Glutamatergic neuron (in vitro differentiated cells): ENCODE measurements at regions not wholly inside any gene's neighbourhood (a gene's known extent, or its start where the extent isn't known, plus 50 kb on each side); places are given as distances from the start of the nearest gene placed in this dataset.

Experiments
- DNase-seq: peaks from one replicate; pipeline ENCODE4 v3.0.0; 2022
- H3K27ac Mint-ChIP-seq: one replicate; pipeline ENCODE4 v1.8.0; 2020; ENCODE audit warnings: mild to moderate bottlenecking, mixed read lengths, inconsistent platforms; ENCODE audit not compliant: unreplicated experiment
- H3K27me3 Mint-ChIP-seq: one replicate; pipeline ENCODE4 v1.8.0; 2020; ENCODE audit warnings: mild to moderate bottlenecking, moderate library complexity, mixed read lengths, inconsistent platforms; ENCODE audit not compliant: unreplicated experiment
- H3K36me3 Mint-ChIP-seq: one replicate; pipeline ENCODE4 v1.8.0; 2020; ENCODE audit warnings: mild to moderate bottlenecking, mixed read lengths, inconsistent platforms; ENCODE audit not compliant: unreplicated experiment
- H3K4me1 Mint-ChIP-seq: one replicate; pipeline ENCODE4 v1.8.0; 2020; ENCODE audit warnings: mild to moderate bottlenecking, low read depth, mixed read lengths, inconsistent platforms; ENCODE audit not compliant: unreplicated experiment
- H3K4me3 Mint-ChIP-seq: one replicate; pipeline ENCODE4 v1.8.0; 2020; ENCODE audit warnings: mild to moderate bottlenecking, mixed read lengths, inconsistent platforms; ENCODE audit not compliant: unreplicated experiment
- H3K9me3 Mint-ChIP-seq: one replicate; pipeline ENCODE4 v1.8.0; 2020; ENCODE audit warnings: mild to moderate bottlenecking, moderate library complexity, mixed read lengths, inconsistent platforms; ENCODE audit not compliant: unreplicated experiment
- TF ChIP-seq, protein P1 (sequence below): fragments of 200-600 bp; sonication (generic); IDR thresholded peaks from one replicate; pipeline ENCODE4 v1.5.0; 2021; ENCODE audit not compliant: partially characterized antibody, unreplicated experiment

DNA sequence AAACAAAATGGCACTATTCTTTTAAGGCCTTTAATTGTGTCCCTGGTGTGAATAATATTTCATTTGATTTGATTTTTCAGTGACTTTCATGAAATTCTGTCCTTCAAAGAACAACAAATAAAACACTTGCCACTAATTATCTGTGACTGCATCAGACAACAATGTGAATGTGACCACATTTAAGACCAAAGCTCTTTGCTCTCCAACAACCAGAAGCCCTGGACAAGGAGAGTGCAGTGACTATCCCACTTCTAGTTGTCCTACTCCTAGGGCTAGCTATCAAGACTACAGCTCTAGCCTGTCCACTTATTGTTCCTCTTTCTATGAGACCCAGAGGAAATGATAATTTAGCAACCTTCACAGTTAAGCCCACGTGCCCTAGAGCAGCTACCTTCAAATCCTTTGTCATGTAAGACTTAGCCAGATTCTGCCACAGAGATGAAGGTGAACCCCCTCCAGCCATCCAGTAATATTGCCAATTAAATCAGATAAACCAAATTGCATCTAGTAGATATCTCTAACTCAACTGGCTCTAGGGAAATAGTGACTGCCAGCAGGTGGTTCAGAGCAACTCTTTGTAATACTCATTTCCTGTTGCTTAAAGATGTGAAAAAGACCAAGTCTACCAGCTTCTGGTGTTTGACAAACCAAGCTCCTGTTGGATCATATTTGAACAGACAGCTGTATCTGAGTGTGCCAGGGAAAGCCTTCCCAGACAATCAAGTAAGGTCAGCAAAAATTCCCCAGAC is 142.6 kb upstream of the BLID start:
- Mint-ChIP-seq H3K4me1 (no peaks in the 10 kb centered on the region), H3K36me3 (no peaks in the 10 kb centered on the region), H3K9me3 (no peaks in the 10 kb centered on the region), H3K4me3 (no peak overlapping the region), H3K27me3 (no peaks in the 10 kb centered on the region), H3K27ac (no peak overlapping the region)
- no peak for DNase-seq
- TF ChIP-seq, protein P1, sequence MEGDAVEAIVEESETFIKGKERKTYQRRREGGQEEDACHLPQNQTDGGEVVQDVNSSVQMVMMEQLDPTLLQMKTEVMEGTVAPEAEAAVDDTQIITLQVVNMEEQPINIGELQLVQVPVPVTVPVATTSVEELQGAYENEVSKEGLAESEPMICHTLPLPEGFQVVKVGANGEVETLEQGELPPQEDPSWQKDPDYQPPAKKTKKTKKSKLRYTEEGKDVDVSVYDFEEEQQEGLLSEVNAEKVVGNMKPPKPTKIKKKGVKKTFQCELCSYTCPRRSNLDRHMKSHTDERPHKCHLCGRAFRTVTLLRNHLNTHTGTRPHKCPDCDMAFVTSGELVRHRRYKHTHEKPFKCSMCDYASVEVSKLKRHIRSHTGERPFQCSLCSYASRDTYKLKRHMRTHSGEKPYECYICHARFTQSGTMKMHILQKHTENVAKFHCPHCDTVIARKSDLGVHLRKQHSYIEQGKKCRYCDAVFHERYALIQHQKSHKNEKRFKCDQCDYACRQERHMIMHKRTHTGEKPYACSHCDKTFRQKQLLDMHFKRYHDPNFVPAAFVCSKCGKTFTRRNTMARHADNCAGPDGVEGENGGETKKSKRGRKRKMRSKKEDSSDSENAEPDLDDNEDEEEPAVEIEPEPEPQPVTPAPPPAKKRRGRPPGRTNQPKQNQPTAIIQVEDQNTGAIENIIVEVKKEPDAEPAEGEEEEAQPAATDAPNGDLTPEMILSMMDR = no peak

DNA sequence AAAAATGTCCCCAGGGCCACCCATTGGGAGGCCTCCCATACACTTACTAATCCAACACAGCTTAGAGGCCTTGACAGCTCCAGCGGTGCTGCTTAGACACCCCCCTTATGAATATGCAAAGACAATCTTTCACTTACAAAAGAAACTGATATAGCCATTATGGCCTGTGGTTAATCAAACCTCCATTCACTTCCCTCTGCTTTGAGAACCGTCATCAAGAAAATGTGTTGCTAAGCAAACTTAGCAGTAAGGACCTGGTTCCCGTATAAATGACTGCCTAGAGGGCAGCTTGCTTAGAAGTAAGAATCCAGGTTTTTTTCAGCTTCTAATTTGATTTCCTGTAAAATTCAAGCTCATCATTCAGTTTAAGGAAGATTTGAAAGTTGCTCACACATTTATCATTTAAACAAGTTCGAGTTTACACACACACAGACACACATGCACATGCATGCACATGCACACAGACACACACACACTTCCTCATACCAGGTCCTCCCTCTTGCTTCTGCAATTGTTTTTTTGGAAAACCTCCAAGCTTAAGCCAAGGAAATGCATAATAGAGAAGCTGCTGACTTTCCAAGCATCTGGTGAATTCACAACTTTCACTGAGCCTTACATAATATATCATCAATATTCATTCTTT is 137.7 kb upstream of the BLID start:
- Mint-ChIP-seq H3K27me3 (no peaks in the 10 kb centered on the region), H3K36me3 (no peaks in the 10 kb centered on the region), H3K4me1 (no peaks in the 10 kb centered on the region), H3K27ac (no peak overlapping the region), H3K9me3 (no peaks in the 10 kb centered on the region), H3K4me3 (no peak overlapping the region)
- TF ChIP-seq, protein P1 = no peak
- DNase-seq = no peak

DNA sequence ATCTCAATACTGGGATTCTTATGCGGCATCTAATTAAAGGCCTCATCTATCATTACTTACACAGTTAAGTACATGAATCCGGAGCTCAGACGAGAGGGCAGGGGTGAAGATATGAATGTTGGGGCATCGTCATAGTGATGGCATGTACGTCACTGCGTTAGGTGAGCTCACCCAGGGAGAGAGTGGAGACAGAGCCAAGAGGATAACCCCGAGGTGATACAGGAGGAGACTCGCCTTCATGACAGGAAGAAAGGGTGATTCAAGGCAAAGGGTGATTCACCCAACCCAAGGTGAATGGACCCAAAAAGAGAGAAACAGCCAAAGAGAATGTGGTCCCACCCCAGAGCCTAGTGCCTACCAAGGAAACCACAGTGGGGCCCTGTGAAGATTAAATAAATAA is 132.9 kb upstream of the BLID start:
- no peak overlapping the region for H3K27ac Mint-ChIP-seq
- DNase-seq = no peak
- no peaks in the 10 kb centered on the region for H3K36me3 Mint-ChIP-seq
- no peaks in the 10 kb centered on the region for H3K4me1 Mint-ChIP-seq
- peaks cover 2% of the 10 kb centered on the region for H3K27me3 Mint-ChIP-seq
- no peak overlapping the region for H3K4me3 Mint-ChIP-seq
- no peaks in the 10 kb centered on the region for H3K9me3 Mint-ChIP-seq
- TF ChIP-seq, protein P1 = no peak

DNA sequence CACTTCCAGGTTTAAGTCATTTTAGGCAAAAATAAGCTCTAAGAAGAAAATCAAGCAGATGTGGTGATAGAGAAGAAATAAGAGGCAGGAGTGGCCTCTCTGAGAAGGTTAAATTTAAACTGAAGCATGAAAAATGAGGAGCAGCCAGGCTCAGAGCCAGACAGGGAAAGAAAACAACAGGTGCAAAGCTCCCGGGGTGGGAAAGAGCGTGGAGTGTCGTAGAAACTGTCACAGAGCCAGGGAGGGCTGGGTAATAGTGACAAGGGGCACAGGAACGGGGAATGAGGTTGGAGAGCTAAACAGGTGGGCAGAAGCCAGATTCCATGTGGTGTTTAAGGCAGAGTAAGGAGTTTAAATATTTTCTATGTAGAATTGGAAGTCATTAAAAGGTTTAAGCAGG is 132.1 kb upstream of the BLID start:
- Mint-ChIP-seq H3K9me3 (no peaks in the 10 kb centered on the region), H3K4me3 (no peak overlapping the region), H3K4me1 (no peaks in the 10 kb centered on the region), H3K27ac (no peak overlapping the region), H3K36me3 (no peaks in the 10 kb centered on the region), H3K27me3 (peaks cover 2% of the 10 kb centered on the region)
- no peak for DNase-seq
- TF ChIP-seq, protein P1 = no peak

DNA sequence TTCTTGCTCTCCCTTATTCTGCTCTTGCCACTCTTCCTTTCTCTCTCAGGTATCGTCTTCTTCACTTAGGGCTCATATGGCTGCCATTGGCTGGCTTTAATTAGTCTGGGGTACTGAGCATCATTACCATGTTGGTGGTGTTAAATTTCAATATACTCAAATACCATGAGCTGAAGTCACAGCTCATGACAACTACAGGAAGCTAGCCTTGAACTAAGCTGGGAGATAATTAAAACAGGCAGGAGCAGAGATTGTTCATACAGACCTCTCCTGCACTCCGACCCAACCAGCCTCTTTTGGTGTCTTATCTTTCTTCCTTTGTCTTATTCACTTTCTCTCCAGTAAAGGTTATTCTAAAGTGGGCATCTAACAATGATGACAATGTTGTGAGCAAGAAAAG is 130.9 kb upstream of the BLID start:
- no peak for DNase-seq
- no peak overlapping the region for H3K4me3 Mint-ChIP-seq
- H3K9me3 Mint-ChIP-seq = no peaks in the 10 kb centered on the region
- no peak overlapping the region for H3K27ac Mint-ChIP-seq
- no peaks in the 10 kb centered on the region for H3K4me1 Mint-ChIP-seq
- peaks cover 2% of the 10 kb centered on the region for H3K27me3 Mint-ChIP-seq
- TF ChIP-seq, protein P1 = no peak
- H3K36me3 Mint-ChIP-seq = no peaks in the 10 kb centered on the region
